ENCODE measurements at regions not wholly inside any gene's neighbourhood (a gene's known extent, or its start where the extent isn't known, plus 50 kb on each side); places are given as distances from the start of the nearest gene placed in this dataset.
"Not testable (repeated sequence)": the region's sequence is repeated elsewhere in the genome, so short reads cannot be mapped to it uniquely, and the experiment has no call there.

- no peak for DNase-seq (ENCODE audit: low read depth)
Measured at GRCh38 chr3:22691407-22691806, 511.7 kb upstream of the UBE2E2 start.

GRCh38 chr3:22691856-22692628 lies 511.1 kb upstream of the UBE2E2 start:
- no peak for DNase-seq (ENCODE audit: low read depth)

- DNase-seq (ENCODE audit: low read depth), result no peak
Measured at GRCh38 chr3:22700876-22701275, 502.3 kb upstream of the UBE2E2 start.

- no peak for DNase-seq (ENCODE audit: low read depth)
Measured at GRCh38 chr3:22704166-22704565, 499.0 kb upstream of the UBE2E2 start.

- DNase-seq (ENCODE audit: low read depth), result no peak
Measured at GRCh38 chr3:22704571-22705354, 498.4 kb upstream of the UBE2E2 start.

- DNase-seq (ENCODE audit: low read depth), result not testable (repeated sequence)
Measured at GRCh38 chr3:22706922-22707321, 496.2 kb upstream of the UBE2E2 start.

- DNase-seq (ENCODE audit: low read depth), result no peak
Measured at GRCh38 chr3:22713936-22714335, 489.2 kb upstream of the UBE2E2 start.

GRCh38 chr3:22714749-22715148 lies 488.4 kb upstream of the UBE2E2 start:
- no peak for DNase-seq (ENCODE audit: low read depth)

- no peak for DNase-seq (ENCODE audit: low read depth)
Measured at GRCh38 chr3:22720596-22720995, 482.5 kb upstream of the UBE2E2 start.

GRCh38 chr3:22724420-22724819 lies 478.7 kb upstream of the UBE2E2 start:
- DNase-seq (ENCODE audit: low read depth), result no peak

- DNase-seq (ENCODE audit: low read depth), result no peak
Measured at GRCh38 chr3:22728406-22728805, 474.7 kb upstream of the UBE2E2 start.

GRCh38 chr3:22729212-22729611 lies 473.9 kb upstream of the UBE2E2 start:
- DNase-seq (ENCODE audit: low read depth), result no peak

- DNase-seq (ENCODE audit: low read depth), result no peak
Measured at GRCh38 chr3:22729981-22730380, 473.1 kb upstream of the UBE2E2 start.

GRCh38 chr3:22730701-22731100 lies 472.4 kb upstream of the UBE2E2 start:
- DNase-seq (ENCODE audit: low read depth), result no peak

- no peak for DNase-seq (ENCODE audit: low read depth)
Measured at GRCh38 chr3:22731901-22732300, 471.2 kb upstream of the UBE2E2 start.

GRCh38 chr3:22732641-22733040 lies 470.5 kb upstream of the UBE2E2 start:
- no peak for DNase-seq (ENCODE audit: low read depth)

GRCh38 chr3:22734207-22734606 lies 468.9 kb upstream of the UBE2E2 start:
- DNase-seq (ENCODE audit: low read depth), result no peak

GRCh38 chr3:22734756-22735155 lies 468.4 kb upstream of the UBE2E2 start:
- no peak for DNase-seq (ENCODE audit: low read depth)

- DNase-seq (ENCODE audit: low read depth), result no peak
Measured at GRCh38 chr3:22735373-22735772, 467.8 kb upstream of the UBE2E2 start.

GRCh38 chr3:22743386-22743785 lies 459.7 kb upstream of the UBE2E2 start:
- DNase-seq (ENCODE audit: low read depth), result not testable (repeated sequence)

- no peak for DNase-seq (ENCODE audit: low read depth)
Measured at GRCh38 chr3:22745321-22745720, 457.8 kb upstream of the UBE2E2 start.

GRCh38 chr3:22746221-22746620 lies 456.9 kb upstream of the UBE2E2 start:
- no peak for DNase-seq (ENCODE audit: low read depth)

GRCh38 chr3:22748453-22749045 lies 454.6 kb upstream of the UBE2E2 start:
- DNase-seq (ENCODE audit: low read depth), result no peak

Data from activated T-cell treated with anti-CD3 and anti-CD28 coated beads for 1 hour (primary cell).